H1 (cell line): ENCODE measurements at regions not wholly inside any gene's neighbourhood (a gene's known extent, or its start where the extent isn't known, plus 50 kb on each side); places are given as distances from the start of the nearest gene placed in this dataset.

Experiments used
- CTCF ChIA-PET: fragments of 300-600 bp; sonication (Branson Sonifier 250); formaldehyde crosslinking; loops from one replicate; lab custom pipeline; 2021; ENCODE audit not compliant: partially characterized antibody; lab: Charles Lee
- POLR2A ChIA-PET: fragments of 300-600 bp; sonication (Branson Sonifier 250); formaldehyde crosslinking; loops from one replicate; lab custom pipeline; 2021; ENCODE audit warnings: inconsistent platforms; ENCODE audit not compliant: partially characterized antibody; lab: Charles Lee
- DNase-seq, 2 experiments: peaks; one replicate each; pipeline versions ENCODE4 v3.0.0 to v3.0.0-alpha.2; 2010 to 2022; ENCODE audit warnings: low spot score in 2 of 2, low read depth in 1 of 2, mixed read lengths in 1 of 2
- FAIRE-seq: peaks from 2 replicates; lab custom pipeline; 2011; peaks lifted over from hg19 to GRCh38; lab: Jason Lieb, UNC
- H2AFZ ChIP-seq: 2 replicates; pipeline ENCODE4 v1.8.1; 2012; ENCODE audit warnings: low read length, inconsistent platforms
- H2AK5ac ChIP-seq: 2 replicates; pipeline ENCODE4 v1.6.1; 2013; ENCODE audit warnings: low read depth, low read length
- H2BK120ac ChIP-seq: replicated peaks from 2 replicates; pipeline ENCODE3; 2013; ENCODE audit warnings: low read depth, low read length, inconsistent platforms
- H2BK12ac ChIP-seq: 2 replicates; pipeline ENCODE4 v1.6.1; 2013; ENCODE audit warnings: low read depth, low read length
- H2BK15ac ChIP-seq: 2 replicates; pipeline ENCODE4 v1.6.1; 2013; ENCODE audit warnings: low read length
- H2BK20ac ChIP-seq: 2 replicates; pipeline ENCODE4 v1.6.1; 2013; ENCODE audit warnings: low read length
- H2BK5ac ChIP-seq: 2 replicates; pipeline ENCODE4 v1.6.1; 2013; ENCODE audit warnings: low read depth, low read length
- H3K14ac ChIP-seq: 2 replicates; pipeline ENCODE4 v1.6.1; 2013; ENCODE audit warnings: inconsistent platforms; ENCODE audit not compliant: insufficient read length
- H3K18ac ChIP-seq: 2 replicates; pipeline ENCODE4 v1.6.1; 2013; ENCODE audit warnings: low read length; ENCODE audit errors: extremely low read depth
- H3K23ac ChIP-seq: 2 replicates; pipeline ENCODE4 v1.6.1; 2013; ENCODE audit warnings: inconsistent platforms; ENCODE audit not compliant: insufficient read length
- H3K23me2 ChIP-seq: 2 replicates; pipeline ENCODE4 v1.6.1; 2013; ENCODE audit warnings: low read depth, low read length
- H3K27ac ChIP-seq: 2 replicates; pipeline ENCODE4 v1.6.1; 2011; ENCODE audit warnings: low read depth, low read length, inconsistent platforms
- H3K27me3 ChIP-seq, 4 experiments: replicated peaks in 1 of 4; 1 replicate in 1 of 4; 2 replicates in 3 of 4; pipeline versions ENCODE4 v1.6.1 to v1.8.1; 2011 to 2013; ENCODE audit warnings: low read length in 3 of 4, mild to moderate bottlenecking in 3 of 4, inconsistent platforms in 2 of 4, mixed read lengths in 2 of 4, moderate library complexity in 1 of 4; ENCODE audit not compliant: control insufficient read depth in 3 of 4, insufficient read depth in 3 of 4; ENCODE audit errors: extremely low read depth in 1 of 4
- H3K36me3 ChIP-seq, 4 experiments: 2 replicates each; pipeline versions ENCODE4 v1.6.1 to v1.8.1; 2011 to 2013; ENCODE audit warnings: mild to moderate bottlenecking in 4 of 4, low read length in 3 of 4, moderate library complexity in 2 of 4, control low read depth in 1 of 4, inconsistent platforms in 1 of 4; ENCODE audit not compliant: insufficient read depth in 4 of 4, control insufficient read depth in 2 of 4
- H3K4ac ChIP-seq: replicated peaks from 2 replicates; pipeline ENCODE3; 2013; ENCODE audit warnings: low read length, low read depth, mixed read lengths, inconsistent platforms; ENCODE audit not compliant: insufficient read length
- H3K4me1 ChIP-seq, 4 experiments: replicated peaks in 1 of 4; 1 replicate in 1 of 4; 2 replicates in 3 of 4; pipeline versions ENCODE4 v1.6.1 to v1.8.1; 2011 to 2013; ENCODE audit warnings: low read length in 3 of 4, inconsistent platforms in 2 of 4, mixed read lengths in 1 of 4; ENCODE audit not compliant: insufficient read depth in 4 of 4, control insufficient read depth in 3 of 4
- H3K4me2 ChIP-seq, 2 experiments: 2 replicates each; pipeline versions ENCODE4 v1.6.1 to v1.8.1; 2011 to 2013; ENCODE audit warnings: low read depth in 2 of 2, low read length in 2 of 2, control low read depth in 1 of 2, inconsistent platforms in 1 of 2, mild to moderate bottlenecking in 1 of 2; ENCODE audit not compliant: insufficient read depth in 1 of 2
- H3K4me3 ChIP-seq, 4 experiments: fragments of 200-600, 300-600 bp in 1 of 4; sonication (generic), shearing (Covaris generic), sonication (Bioruptor Twin) in 1 of 4; 2 replicates each; pipeline versions ENCODE4 v1.5.1 to v1.8.1; 2011 to 2016; ENCODE audit warnings: low read length in 4 of 4, low read depth in 3 of 4, control low read depth in 2 of 4, inconsistent platforms in 2 of 4, mild to moderate bottlenecking in 2 of 4, mixed read lengths in 1 of 4, moderate library complexity in 1 of 4; ENCODE audit not compliant: insufficient read depth in 2 of 4; ENCODE audit errors: extremely low read depth in 1 of 4
- H3K56ac ChIP-seq: replicated peaks from 2 replicates; pipeline ENCODE3; 2013; ENCODE audit warnings: low read depth, mild to moderate bottlenecking, mixed read lengths, low read length, inconsistent platforms; ENCODE audit not compliant: insufficient read length
- H3K79me1 ChIP-seq: 2 replicates; pipeline ENCODE4 v1.6.1; 2013; ENCODE audit warnings: low read depth, low read length, control low read depth
- H3K79me2 ChIP-seq, 2 experiments: 2 replicates each; pipeline versions ENCODE4 v1.6.1 to v1.8.1; 2012 to 2013; ENCODE audit warnings: low read length in 2 of 2, mild to moderate bottlenecking in 2 of 2, inconsistent platforms in 1 of 2; ENCODE audit not compliant: insufficient read depth in 2 of 2, control insufficient read depth in 1 of 2
- H3K9ac ChIP-seq, 4 experiments: replicated peaks in 1 of 4; 1 replicate in 1 of 4; 2 replicates in 3 of 4; pipeline versions ENCODE4 v1.6.1 to v1.8.1; 2011 to 2013; ENCODE audit warnings: low read depth in 3 of 4, low read length in 3 of 4, control low read depth in 2 of 4, mild to moderate bottlenecking in 2 of 4, moderate library complexity in 2 of 4, inconsistent platforms in 1 of 4; ENCODE audit errors: extremely low read depth in 1 of 4
- H3K9me3 ChIP-seq, 2 experiments: 2 replicates each; pipeline versions ENCODE4 v1.6.1 to v1.8.1; 2012 to 2013; ENCODE audit warnings: mild to moderate bottlenecking in 2 of 2, moderate library complexity in 2 of 2, control low read depth in 1 of 2, inconsistent platforms in 1 of 2, low read depth in 1 of 2, low read length in 1 of 2, mixed read lengths in 1 of 2; ENCODE audit not compliant: insufficient read depth in 2 of 2
- H4K20me1 ChIP-seq, 2 experiments: replicated peaks in 1 of 2; 2 replicates each; pipeline versions ENCODE3 to v1.8.1; 2011 to 2013; ENCODE audit warnings: inconsistent platforms in 2 of 2, low read length in 2 of 2, mild to moderate bottlenecking in 1 of 2; ENCODE audit not compliant: insufficient read depth in 2 of 2, control insufficient read depth in 1 of 2
- H4K5ac ChIP-seq: 2 replicates; pipeline ENCODE4 v1.6.1; 2013; ENCODE audit warnings: low read length, low read depth, mixed read lengths, inconsistent platforms; ENCODE audit not compliant: insufficient read length
- H4K8ac ChIP-seq: 2 replicates; pipeline ENCODE4 v1.8.0; 2013; ENCODE audit warnings: mild to moderate bottlenecking, moderate library complexity, low read length, inconsistent platforms; ENCODE audit not compliant: insufficient read depth; ENCODE audit errors: extremely low read depth
- H4K91ac ChIP-seq: replicated peaks from 2 replicates; pipeline ENCODE3; 2013; ENCODE audit warnings: low read length, mixed read lengths, inconsistent platforms; ENCODE audit not compliant: insufficient read length
- CEBPB ChIP-seq: IDR thresholded peaks from 2 replicates; pipeline ENCODE4 v1.6.1; 2012; ENCODE audit warnings: low read depth, low read length
- HDAC2 ChIP-seq, 2 experiments: fragments of 300-600 bp in 1 of 2; sonication (generic) in 1 of 2; IDR thresholded peaks; 2 replicates each; pipeline ENCODE4 v1.6.1; 2011 to 2012; ENCODE audit warnings: low read depth in 2 of 2, low read length in 2 of 2, mild to moderate bottlenecking in 2 of 2, moderate library complexity in 2 of 2, borderline replicate concordance in 1 of 2, inconsistent platforms in 1 of 2
- JUN ChIP-seq: IDR thresholded peaks from 2 replicates; pipeline ENCODE4 v1.6.1; 2011; ENCODE audit warnings: low read depth, mild to moderate bottlenecking, improper control_type of control experiment, low read length
- SIRT6 ChIP-seq: IDR thresholded peaks from one replicate; pipeline ENCODE4 v1.7.1; 2012; ENCODE audit warnings: low read length, inconsistent platforms
- SP1 ChIP-seq: IDR thresholded peaks from 2 replicates; pipeline ENCODE4 v1.6.1; 2011; ENCODE audit warnings: low read depth, low read length
- ZNF274 ChIP-seq: IDR thresholded peaks from 2 replicates; pipeline ENCODE4 v1.7.0; 2012; ENCODE audit warnings: low read length, borderline replicate concordance; ENCODE audit errors: extremely low read depth
- WGBS, 2 experiments: shearing (Covaris generic) in 1 of 2; methylation state at CpG; one replicate each; pipeline versions ENCODE4 v1.1.6 to v1.1.7; 2013 to 2015; ENCODE audit warnings: low lambda C conversion rate in 2 of 2, mixed read lengths in 2 of 2, inconsistent platforms in 1 of 2, low coverage in 1 of 2, missing lambda C conversion rate in 1 of 2; ENCODE audit not compliant: insufficient replicate concordance in 2 of 2, insufficient coverage in 1 of 2, insufficient read length in 1 of 2; ENCODE audit errors: extremely low coverage in 1 of 2, missing lambda C conversion rate in 1 of 2; 5-methylcytosine and 5-hydroxymethylcytosine counted together

- Histone ChIP-seq H3K14ac (no peak overlapping the region), H3K9me3 (no peaks in the 10 kb centered on the region; a peak in 1 of 4 replicates), H3K9ac (no peak overlapping the region), H3K27ac (no peak overlapping the region), H3K79me1 (no peaks in the 10 kb centered on the region), H2AFZ (peak overlapping the region; percentile 50; the same call in 1 of the 2 replicates), H2BK5ac (no peak overlapping the region), H3K23me2 (no peaks in the 10 kb centered on the region), H2BK120ac (no peak overlapping the region), H4K5ac (no peak overlapping the region), H3K4ac (no peak overlapping the region), H3K27me3 (no peaks in the 10 kb centered on the region), H3K36me3 (no peaks in the 10 kb centered on the region), H4K91ac (no peak overlapping the region), H3K4me2 (no peak overlapping the region), H3K18ac (no peak overlapping the region), H2BK15ac (no peak overlapping the region), H3K4me3 (no peak overlapping the region), H3K56ac (no peak overlapping the region), H2BK20ac (no peak overlapping the region), H4K20me1 (no peaks in the 10 kb centered on the region), H2AK5ac (no peak overlapping the region), H2BK12ac (no peak overlapping the region), H3K23ac (no peak overlapping the region), H4K8ac (no peak overlapping the region), H3K4me1 (peaks cover 5 to 10% (median 8%) of the 10 kb centered on the region in 4 experiments), H3K79me2 (no peaks in the 10 kb centered on the region)
- 74% methylated on average over 5 of the region's 5 CpGs; no CpG with 5 or more reads in 1 of the 2 experiments for WGBS, 2 experiments
- no peak for FAIRE-seq
- DNase-seq = peak in 1 of 2 experiments; percentile 37
- CTCF ChIA-PET = no interaction called here
- POLR2A ChIA-PET = interaction anchor here (0.7 kb wide), 1 partner anchor 1054 kb away, joined by 4 read pairs; no protein-coding TSS in a partner anchor
- TF ChIP-seq CEBPB = no peak
- TF ChIP-seq HDAC2 (IDR thresholded peaks at IDR 0.05; ENCODE audit: borderline replicate concordance in 1 of 2, low read depth in 2 of 2, low read length in 2 of 2) = no peak
- no peak for TF ChIP-seq SP1
- no peak for TF ChIP-seq SIRT6
- TF ChIP-seq JUN = no peak
- no peak for TF ChIP-seq ZNF274
Measured at GRCh38 chr15:62873203-62873602, 169.3 kb upstream of the TPM1 start.
